GM12878 (cell line): ENCODE measurements at regions not wholly inside any gene's neighbourhood (a gene's known extent, or its start where the extent isn't known, plus 50 kb on each side); places are given as distances from the start of the nearest gene placed in this dataset.

Experiments used
- BHLHE40 ChIP-seq, 2 experiments: fragments of 450-650 bp in 1 of 2; IDR thresholded peaks; 2 replicates each; pipeline ENCODE4 v1.6.1; 2011 to 2017; ENCODE audit warnings: low read depth in 2 of 2, borderline replicate concordance in 1 of 2, improper control_type of control experiment in 1 of 2, low read length in 1 of 2, mild to moderate bottlenecking in 1 of 2
- BMI1 ChIP-seq: fragments of 450-650 bp; IDR thresholded peaks from 2 replicates; pipeline ENCODE4 v1.6.1; 2016; ENCODE audit warnings: mild to moderate bottlenecking, moderate library complexity, borderline replicate concordance
- EGR1 ChIP-seq, 2 experiments: IDR thresholded peaks; 1 replicate in 1 of 2; 2 replicates in 1 of 2; pipeline ENCODE4 v1.6.1; 2011 to 2012; ENCODE audit warnings: low read depth in 2 of 2, low read length in 2 of 2, borderline replicate concordance in 1 of 2, mild to moderate bottlenecking in 1 of 2, moderate library complexity in 1 of 2
- FOS ChIP-seq: IDR thresholded peaks from 3 replicates; pipeline ENCODE4 v1.6.1; 2011; ENCODE audit warnings: borderline replicate concordance; ENCODE audit not compliant: insufficient read length; ENCODE audit errors: extremely low read depth
- JUND ChIP-seq: IDR thresholded peaks from 2 replicates; pipeline ENCODE4 v1.6.1; 2012; ENCODE audit warnings: low read depth, mild to moderate bottlenecking, low read length, improper control_type of control experiment, moderate library complexity
- NBN ChIP-seq: fragments of 450-650 bp; IDR thresholded peaks from 2 replicates; pipeline ENCODE4 v1.6.1; 2016
- SIX5 ChIP-seq: IDR thresholded peaks from 2 replicates; pipeline ENCODE4 v1.6.1; 2011; ENCODE audit warnings: mild to moderate bottlenecking, low read depth, low read length, moderate library complexity; ENCODE audit not compliant: severe bottlenecking
- SMARCA5 ChIP-seq: fragments of 450-650 bp; IDR thresholded peaks from 2 replicates; pipeline ENCODE4 v1.6.1; 2017; ENCODE audit warnings: mild to moderate bottlenecking
- SPI1 ChIP-seq: IDR thresholded peaks from 2 replicates; pipeline ENCODE4 v1.6.1; 2011; ENCODE audit warnings: low read depth, mild to moderate bottlenecking, low read length, moderate library complexity, borderline replicate concordance; ENCODE audit not compliant: insufficient read depth
- SREBF1 ChIP-seq: IDR thresholded peaks from 2 replicates; pipeline ENCODE4 v1.6.1; 2012; ENCODE audit warnings: mild to moderate bottlenecking, low read length
- SUPT20H ChIP-seq: IDR thresholded peaks from 2 replicates; pipeline ENCODE4 v1.6.1; 2011; ENCODE audit warnings: low read depth, mild to moderate bottlenecking, low read length, moderate library complexity, borderline replicate concordance; ENCODE audit not compliant: control insufficient read depth
- TARDBP ChIP-seq: IDR thresholded peaks from 2 replicates; pipeline ENCODE4 v1.6.1; 2016; ENCODE audit warnings: borderline replicate concordance
- YBX1 ChIP-seq: fragments of 450-650 bp; IDR thresholded peaks from 2 replicates; pipeline ENCODE4 v1.6.1; 2016; ENCODE audit warnings: antibody characterized with exemption
- ZNF384 ChIP-seq: IDR thresholded peaks from 2 replicates; pipeline ENCODE4 v1.6.1; 2012; ENCODE audit warnings: low read depth, mild to moderate bottlenecking, low read length, improper control_type of control experiment, borderline replicate concordance
- TF ChIP-seq, protein P1 (sequence below): IDR thresholded peaks from 2 replicates; pipeline ENCODE4 v1.6.1; 2012; ENCODE audit warnings: mild to moderate bottlenecking, low read depth, low read length
- TF ChIP-seq, protein P2 (sequence below): fragments of 450-650 bp; IDR thresholded peaks from 2 replicates; pipeline ENCODE4 v1.6.1; 2017; ENCODE audit warnings: borderline replicate concordance
- TF ChIP-seq, protein P3 (sequence below): fragments of 150-350 bp; IDR thresholded peaks from 2 replicates; pipeline ENCODE4 v1.6.1; 2016; ENCODE audit warnings: low read depth, low read length
- TF ChIP-seq, protein P4 (sequence below): fragments of 150-350 bp; IDR thresholded peaks from 2 replicates; pipeline ENCODE4 v1.6.1; 2014; ENCODE audit warnings: mild to moderate bottlenecking, low read depth, low read length

DNA sequence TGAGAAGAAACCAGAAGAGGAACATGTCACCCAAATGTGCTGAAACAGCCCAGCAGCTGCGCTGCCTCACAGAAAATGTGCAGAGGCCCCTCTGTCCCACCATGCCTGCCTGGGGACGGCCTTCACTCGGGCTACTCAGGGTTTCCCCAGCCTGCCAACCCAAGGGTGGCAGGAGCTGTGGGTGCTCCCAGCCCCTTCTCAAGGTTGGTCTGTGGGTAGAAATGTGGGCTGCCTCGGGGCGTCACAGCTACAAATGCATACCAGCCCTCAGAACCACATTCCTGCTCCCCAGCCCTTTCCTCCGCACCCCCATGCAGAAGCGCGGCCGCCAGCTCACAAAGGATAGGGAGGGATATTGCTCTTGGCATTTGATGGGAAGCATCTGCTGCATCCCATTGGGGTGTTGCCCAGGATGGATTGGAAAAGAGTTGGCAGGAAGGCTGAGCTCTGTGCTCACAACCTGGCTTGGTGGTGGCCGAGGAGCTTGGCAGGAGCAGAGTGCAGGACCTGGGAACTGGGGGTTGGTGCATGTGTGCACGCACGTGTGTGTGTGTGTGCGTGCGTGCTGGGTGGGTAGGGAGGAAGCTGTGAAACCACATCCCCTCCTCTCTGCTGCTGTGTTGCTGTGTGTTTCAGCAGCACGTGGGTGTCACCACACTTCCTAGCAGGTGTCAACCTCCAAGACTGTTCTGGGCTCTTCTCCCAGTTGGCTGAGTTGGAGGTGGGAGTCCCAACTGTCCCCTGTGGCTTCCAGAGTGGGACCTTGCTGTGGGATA is 304.4 kb downstream of the SEC14L1 start (continued):
- TF ChIP-seq SPI1 (peak; percentile 72; the same call in 1 of the 2 replicates), SMARCA5 (peak; percentile 90), YBX1 (no peak), BHLHE40 (IDR thresholded peaks at IDR 0.05; ENCODE audit: borderline replicate concordance in 1 of 2, low read depth in 2 of 2, low read length in 1 of 2) (peak; percentile 100), SREBF1 (no peak), FOS (no peak), JUND (peak; percentile 44; the same call in 1 of the 2 replicates), BMI1 (peak; percentile 75; the same call in 1 of the 2 replicates), ZNF384 (no peak), EGR1 (IDR thresholded peaks at IDR 0.05; ENCODE audit: borderline replicate concordance in 1 of 2, low read depth in 2 of 2, low read length in 2 of 2) (peak; percentile 16 to 91; a peak in 2 of 3 replicates), TARDBP (0 out of 2 replicates have a peak, but pooled peaks have one; percentile 46), SUPT20H (no peak), SIX5 (no peak), NBN (peak; percentile 99)
- TF ChIP-seq, protein P1, sequence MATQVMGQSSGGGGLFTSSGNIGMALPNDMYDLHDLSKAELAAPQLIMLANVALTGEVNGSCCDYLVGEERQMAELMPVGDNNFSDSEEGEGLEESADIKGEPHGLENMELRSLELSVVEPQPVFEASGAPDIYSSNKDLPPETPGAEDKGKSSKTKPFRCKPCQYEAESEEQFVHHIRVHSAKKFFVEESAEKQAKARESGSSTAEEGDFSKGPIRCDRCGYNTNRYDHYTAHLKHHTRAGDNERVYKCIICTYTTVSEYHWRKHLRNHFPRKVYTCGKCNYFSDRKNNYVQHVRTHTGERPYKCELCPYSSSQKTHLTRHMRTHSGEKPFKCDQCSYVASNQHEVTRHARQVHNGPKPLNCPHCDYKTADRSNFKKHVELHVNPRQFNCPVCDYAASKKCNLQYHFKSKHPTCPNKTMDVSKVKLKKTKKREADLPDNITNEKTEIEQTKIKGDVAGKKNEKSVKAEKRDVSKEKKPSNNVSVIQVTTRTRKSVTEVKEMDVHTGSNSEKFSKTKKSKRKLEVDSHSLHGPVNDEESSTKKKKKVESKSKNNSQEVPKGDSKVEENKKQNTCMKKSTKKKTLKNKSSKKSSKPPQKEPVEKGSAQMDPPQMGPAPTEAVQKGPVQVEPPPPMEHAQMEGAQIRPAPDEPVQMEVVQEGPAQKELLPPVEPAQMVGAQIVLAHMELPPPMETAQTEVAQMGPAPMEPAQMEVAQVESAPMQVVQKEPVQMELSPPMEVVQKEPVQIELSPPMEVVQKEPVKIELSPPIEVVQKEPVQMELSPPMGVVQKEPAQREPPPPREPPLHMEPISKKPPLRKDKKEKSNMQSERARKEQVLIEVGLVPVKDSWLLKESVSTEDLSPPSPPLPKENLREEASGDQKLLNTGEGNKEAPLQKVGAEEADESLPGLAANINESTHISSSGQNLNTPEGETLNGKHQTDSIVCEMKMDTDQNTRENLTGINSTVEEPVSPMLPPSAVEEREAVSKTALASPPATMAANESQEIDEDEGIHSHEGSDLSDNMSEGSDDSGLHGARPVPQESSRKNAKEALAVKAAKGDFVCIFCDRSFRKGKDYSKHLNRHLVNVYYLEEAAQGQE, result no peak; the same call in 1 of the 2 replicates
- TF ChIP-seq, protein P2, sequence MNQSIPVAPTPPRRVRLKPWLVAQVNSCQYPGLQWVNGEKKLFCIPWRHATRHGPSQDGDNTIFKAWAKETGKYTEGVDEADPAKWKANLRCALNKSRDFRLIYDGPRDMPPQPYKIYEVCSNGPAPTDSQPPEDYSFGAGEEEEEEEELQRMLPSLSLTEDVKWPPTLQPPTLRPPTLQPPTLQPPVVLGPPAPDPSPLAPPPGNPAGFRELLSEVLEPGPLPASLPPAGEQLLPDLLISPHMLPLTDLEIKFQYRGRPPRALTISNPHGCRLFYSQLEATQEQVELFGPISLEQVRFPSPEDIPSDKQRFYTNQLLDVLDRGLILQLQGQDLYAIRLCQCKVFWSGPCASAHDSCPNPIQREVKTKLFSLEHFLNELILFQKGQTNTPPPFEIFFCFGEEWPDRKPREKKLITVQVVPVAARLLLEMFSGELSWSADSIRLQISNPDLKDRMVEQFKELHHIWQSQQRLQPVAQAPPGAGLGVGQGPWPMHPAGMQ, result peak; percentile 46; the same call in 1 of the 2 replicates
- TF ChIP-seq, protein P3, sequence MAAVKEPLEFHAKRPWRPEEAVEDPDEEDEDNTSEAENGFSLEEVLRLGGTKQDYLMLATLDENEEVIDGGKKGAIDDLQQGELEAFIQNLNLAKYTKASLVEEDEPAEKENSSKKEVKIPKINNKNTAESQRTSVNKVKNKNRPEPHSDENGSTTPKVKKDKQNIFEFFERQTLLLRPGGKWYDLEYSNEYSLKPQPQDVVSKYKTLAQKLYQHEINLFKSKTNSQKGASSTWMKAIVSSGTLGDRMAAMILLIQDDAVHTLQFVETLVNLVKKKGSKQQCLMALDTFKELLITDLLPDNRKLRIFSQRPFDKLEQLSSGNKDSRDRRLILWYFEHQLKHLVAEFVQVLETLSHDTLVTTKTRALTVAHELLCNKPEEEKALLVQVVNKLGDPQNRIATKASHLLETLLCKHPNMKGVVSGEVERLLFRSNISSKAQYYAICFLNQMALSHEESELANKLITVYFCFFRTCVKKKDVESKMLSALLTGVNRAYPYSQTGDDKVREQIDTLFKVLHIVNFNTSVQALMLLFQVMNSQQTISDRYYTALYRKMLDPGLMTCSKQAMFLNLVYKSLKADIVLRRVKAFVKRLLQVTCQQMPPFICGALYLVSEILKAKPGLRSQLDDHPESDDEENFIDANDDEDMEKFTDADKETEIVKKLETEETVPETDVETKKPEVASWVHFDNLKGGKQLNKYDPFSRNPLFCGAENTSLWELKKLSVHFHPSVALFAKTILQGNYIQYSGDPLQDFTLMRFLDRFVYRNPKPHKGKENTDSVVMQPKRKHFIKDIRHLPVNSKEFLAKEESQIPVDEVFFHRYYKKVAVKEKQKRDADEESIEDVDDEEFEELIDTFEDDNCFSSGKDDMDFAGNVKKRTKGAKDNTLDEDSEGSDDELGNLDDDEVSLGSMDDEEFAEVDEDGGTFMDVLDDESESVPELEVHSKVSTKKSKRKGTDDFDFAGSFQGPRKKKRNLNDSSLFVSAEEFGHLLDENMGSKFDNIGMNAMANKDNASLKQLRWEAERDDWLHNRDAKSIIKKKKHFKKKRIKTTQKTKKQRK, result no peak
- TF ChIP-seq, protein P4, sequence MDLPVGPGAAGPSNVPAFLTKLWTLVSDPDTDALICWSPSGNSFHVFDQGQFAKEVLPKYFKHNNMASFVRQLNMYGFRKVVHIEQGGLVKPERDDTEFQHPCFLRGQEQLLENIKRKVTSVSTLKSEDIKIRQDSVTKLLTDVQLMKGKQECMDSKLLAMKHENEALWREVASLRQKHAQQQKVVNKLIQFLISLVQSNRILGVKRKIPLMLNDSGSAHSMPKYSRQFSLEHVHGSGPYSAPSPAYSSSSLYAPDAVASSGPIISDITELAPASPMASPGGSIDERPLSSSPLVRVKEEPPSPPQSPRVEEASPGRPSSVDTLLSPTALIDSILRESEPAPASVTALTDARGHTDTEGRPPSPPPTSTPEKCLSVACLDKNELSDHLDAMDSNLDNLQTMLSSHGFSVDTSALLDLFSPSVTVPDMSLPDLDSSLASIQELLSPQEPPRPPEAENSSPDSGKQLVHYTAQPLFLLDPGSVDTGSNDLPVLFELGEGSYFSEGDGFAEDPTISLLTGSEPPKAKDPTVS, result 0 out of 2 replicates have a peak, but pooled peaks have one; percentile 28
